ENCODE measurements at regions not wholly inside any gene's neighbourhood (a gene's known extent, or its start where the extent isn't known, plus 50 kb on each side); places are given as distances from the start of the nearest gene placed in this dataset.
"Not testable (repeated sequence)": the region's sequence is repeated elsewhere in the genome, so short reads cannot be mapped to it uniquely, and the experiment has no call there.

GRCh38 chr6:165837948-165838745 is 175.1 kb upstream of the PDE10A start:
- peak; percentile 70 for DNase-seq (ENCODE audit: low read depth)
- no peak overlapping the region for H3K4me3 ChIP-seq (ENCODE audit: low read depth, low read length)
- no peak for TF ChIP-seq CTCF (IDR thresholded peaks at IDR 0.05; ENCODE audit: insufficient read depth, low read depth, low read length)

GRCh38 chr6:165836648-165837047 is 173.6 kb upstream of the PDE10A start:
- not testable (repeated sequence) for H3K4me3 ChIP-seq (ENCODE audit: low read depth, low read length); DNase-seq (ENCODE audit: low read depth)

- DNase-seq (ENCODE audit: low read depth), result no peak
- no peak for TF ChIP-seq CTCF (IDR thresholded peaks at IDR 0.05; ENCODE audit: insufficient read depth, low read depth, low read length)
- H3K4me3 ChIP-seq (ENCODE audit: low read depth, low read length), result no peak overlapping the region
These were observed 172.4 kb upstream of the PDE10A start for GRCh38 chr6:165835410-165835851.

- DNase-seq (ENCODE audit: low read depth), result peak; percentile 15
- no peak overlapping the region for H3K4me3 ChIP-seq (ENCODE audit: low read depth, low read length)
- no peak for TF ChIP-seq CTCF (IDR thresholded peaks at IDR 0.05; ENCODE audit: insufficient read depth, low read depth, low read length)
These were observed 171.7 kb upstream of the PDE10A start for GRCh38 chr6:165834613-165835259.

GRCh38 chr6:165833355-165833754 is 170.3 kb upstream of the PDE10A start:
- no peak for DNase-seq (ENCODE audit: low read depth)
- no peak for TF ChIP-seq CTCF (IDR thresholded peaks at IDR 0.05; ENCODE audit: insufficient read depth, low read depth, low read length)
- H3K4me3 ChIP-seq (ENCODE audit: low read depth, low read length), result no peak overlapping the region

GRCh38 chr6:165831812-165832510 is 168.9 kb upstream of the PDE10A start:
- DNase-seq (ENCODE audit: low read depth), result peak; percentile 40
- no peak overlapping the region for H3K4me3 ChIP-seq (ENCODE audit: low read depth, low read length)
- TF ChIP-seq CTCF (IDR thresholded peaks at IDR 0.05; ENCODE audit: insufficient read depth, low read depth, low read length), result no peak

GRCh38 chr6:165830761-165831160 is 167.7 kb upstream of the PDE10A start:
- no peak for TF ChIP-seq CTCF (IDR thresholded peaks at IDR 0.05; ENCODE audit: insufficient read depth, low read depth, low read length)
- DNase-seq (ENCODE audit: low read depth), result no peak
- no peak overlapping the region for H3K4me3 ChIP-seq (ENCODE audit: low read depth, low read length)

Data from fibroblast of villous mesenchyme (primary cell).